Activated naive CD4-positive, alpha-beta T cell treated with Interleukin-2 at 50 U/mL for 16 hours (primary cell): ENCODE measurements at regions not wholly inside any gene's neighbourhood (a gene's known extent, or its start where the extent isn't known, plus 50 kb on each side); places are given as distances from the start of the nearest gene placed in this dataset.

Source experiments
- DNase-seq: peaks from one replicate; pipeline ENCODE4 v3.0.0-alpha.2; 2020

DNA sequence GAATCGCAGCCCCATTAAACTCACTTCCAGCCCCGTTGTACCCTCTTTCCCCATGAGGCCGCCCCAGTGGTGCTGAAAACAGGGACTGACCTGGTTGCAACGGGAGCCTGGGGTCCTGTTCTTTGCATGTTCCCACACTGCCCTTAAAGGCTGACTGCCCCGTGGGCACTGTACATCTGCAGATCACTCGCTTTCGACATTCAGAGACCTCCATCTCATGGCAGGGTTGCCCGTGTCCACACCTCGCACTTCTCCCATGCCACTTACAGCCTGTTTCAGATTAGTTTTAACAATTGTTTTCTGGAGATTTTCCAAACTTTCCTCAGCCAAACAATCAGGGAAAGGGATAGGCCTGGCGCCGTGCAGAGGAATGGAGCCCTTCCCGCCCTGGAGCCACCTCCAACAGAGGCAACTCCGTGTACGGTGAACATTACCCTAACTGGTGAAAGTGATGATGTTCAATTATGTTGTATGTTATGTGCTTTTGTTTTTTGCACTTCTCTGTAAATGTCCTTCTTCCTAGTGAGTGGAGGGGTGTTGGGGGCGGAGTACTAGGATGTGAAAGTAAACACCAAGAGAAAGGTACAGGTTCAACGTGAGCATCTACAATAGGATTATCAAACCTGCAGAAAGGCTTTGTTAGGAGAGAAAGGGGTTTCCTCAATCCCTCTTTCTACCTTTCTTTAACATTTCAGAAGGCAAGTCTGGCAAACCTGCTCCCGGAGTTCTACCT, 262.8 kb downstream of the FOXO1 start:
- no peak for DNase-seq

DNA sequence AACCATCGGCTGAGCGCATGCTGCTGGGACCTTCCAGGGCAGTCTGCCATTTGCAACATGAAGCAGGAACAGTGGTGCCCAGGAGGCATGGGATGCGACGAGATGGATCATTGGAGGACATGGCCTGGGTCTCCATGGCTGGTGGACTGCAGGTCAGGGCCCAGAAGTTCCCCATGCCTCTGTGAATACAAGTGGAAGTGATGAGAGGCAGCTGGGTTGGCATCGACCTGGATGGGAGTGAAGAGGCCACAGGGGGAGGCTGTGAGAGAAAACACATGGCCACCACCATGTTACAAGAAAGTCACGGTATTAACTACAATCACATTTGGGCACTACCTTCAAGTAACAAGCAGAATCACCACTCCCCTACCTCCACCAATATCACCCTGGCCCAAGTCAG, 262.0 kb downstream of the FOXO1 start:
- no peak for DNase-seq

GRCh38 chr13:40404967-40405716, 261.3 kb downstream of the FOXO1 start:
- no peak for DNase-seq

- no peak for DNase-seq
Observed at GRCh38 chr13:40406405-40407120, 259.9 kb downstream of the FOXO1 start.

DNA sequence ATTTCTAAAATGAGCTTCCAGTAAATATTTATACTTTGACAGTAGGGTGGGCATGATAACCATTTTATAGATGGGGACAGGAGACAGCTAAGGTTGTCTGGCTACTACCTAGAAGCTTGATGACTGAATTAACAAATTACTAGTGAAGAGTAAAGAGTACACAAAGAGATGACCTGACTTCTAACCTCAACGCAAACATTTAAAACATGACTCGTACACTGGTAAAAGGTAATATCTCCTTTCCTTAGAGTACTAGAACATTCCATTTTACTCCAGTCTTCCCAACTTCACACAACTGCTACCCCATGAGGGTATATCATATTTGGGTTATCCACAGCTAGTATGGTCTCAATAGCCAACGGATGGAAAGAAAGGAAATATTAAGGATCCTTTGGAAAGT, 258.9 kb downstream of the FOXO1 start:
- DNase-seq = no peak

- no peak for DNase-seq
Observed at GRCh38 chr13:40408602-40409001, 257.8 kb downstream of the FOXO1 start.

DNA sequence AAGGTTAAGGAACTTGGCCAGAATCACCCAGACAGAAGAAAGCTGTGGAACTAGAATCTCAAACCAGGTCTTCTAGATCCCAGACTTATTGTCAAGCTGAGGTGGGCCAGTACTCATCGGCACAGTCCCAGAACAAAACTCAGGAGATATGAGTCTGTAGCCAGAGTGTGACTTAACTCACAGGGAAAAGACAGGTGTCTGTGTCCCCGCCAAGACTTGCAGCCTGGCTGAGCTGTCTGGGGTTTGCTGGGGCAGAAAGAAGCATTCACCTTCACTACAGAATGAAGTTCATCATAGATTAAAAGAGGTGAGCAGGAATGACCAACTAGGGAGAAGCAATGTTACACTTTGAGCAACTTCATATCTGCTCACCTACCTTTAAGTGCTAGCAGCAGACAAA, 257.2 kb downstream of the FOXO1 start:
- no peak for DNase-seq

GRCh38 chr13:40410315-40410714, 256.1 kb downstream of the FOXO1 start:
- DNase-seq = no peak

GRCh38 chr13:40420160-40420740, 246.2 kb downstream of the FOXO1 start:
- DNase-seq = no peak

GRCh38 chr13:40422588-40423235, 243.7 kb downstream of the FOXO1 start:
- no peak for DNase-seq

DNA sequence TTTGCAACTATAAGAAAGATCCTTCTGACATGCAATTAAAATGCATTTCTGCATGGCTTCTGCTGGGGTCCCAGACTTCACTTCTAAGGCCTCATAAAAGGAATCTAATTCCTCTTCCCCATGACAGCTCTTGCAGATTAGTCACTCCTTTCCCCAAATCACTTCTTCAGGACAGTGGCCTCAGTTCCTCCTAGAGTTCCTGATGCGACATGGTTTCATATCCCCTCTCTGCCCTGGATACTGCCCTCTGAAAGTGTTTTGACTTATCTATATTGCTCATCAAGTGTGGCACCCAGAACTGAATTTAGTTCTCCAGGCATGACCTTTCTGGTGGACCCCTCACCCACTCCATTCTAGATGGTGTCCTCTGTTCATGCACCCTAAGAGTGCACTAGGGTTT, 238.1 kb downstream of the FOXO1 start:
- DNase-seq = no peak

GRCh38 chr13:40429706-40430545, 236.5 kb downstream of the FOXO1 start:
- DNase-seq = no peak

- no peak for DNase-seq
Observed at GRCh38 chr13:40432018-40432978, 234.1 kb downstream of the FOXO1 start.

DNA sequence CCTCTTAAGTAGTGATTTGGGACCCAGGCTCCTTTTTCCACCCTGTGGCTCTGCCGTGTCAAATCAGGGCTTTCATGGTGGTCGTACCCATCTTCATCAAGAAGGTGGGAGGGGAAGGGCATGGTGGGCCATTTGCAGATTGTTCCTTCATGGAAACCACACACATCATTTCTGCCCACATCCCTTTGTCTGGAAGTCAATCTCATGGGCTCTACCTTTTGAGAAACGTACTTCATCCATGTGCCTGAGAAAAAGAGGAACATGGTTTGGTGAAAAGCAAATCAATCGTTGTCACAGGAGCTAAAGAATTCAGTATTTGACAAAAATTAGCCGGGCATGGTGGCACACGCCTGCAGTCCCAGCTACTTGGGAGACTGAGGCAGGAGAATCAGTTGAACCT, 233.4 kb downstream of the FOXO1 start:
- no peak for DNase-seq

- DNase-seq = peak; percentile 37
Observed at GRCh38 chr13:40433577-40433976, 232.9 kb downstream of the FOXO1 start.

DNA sequence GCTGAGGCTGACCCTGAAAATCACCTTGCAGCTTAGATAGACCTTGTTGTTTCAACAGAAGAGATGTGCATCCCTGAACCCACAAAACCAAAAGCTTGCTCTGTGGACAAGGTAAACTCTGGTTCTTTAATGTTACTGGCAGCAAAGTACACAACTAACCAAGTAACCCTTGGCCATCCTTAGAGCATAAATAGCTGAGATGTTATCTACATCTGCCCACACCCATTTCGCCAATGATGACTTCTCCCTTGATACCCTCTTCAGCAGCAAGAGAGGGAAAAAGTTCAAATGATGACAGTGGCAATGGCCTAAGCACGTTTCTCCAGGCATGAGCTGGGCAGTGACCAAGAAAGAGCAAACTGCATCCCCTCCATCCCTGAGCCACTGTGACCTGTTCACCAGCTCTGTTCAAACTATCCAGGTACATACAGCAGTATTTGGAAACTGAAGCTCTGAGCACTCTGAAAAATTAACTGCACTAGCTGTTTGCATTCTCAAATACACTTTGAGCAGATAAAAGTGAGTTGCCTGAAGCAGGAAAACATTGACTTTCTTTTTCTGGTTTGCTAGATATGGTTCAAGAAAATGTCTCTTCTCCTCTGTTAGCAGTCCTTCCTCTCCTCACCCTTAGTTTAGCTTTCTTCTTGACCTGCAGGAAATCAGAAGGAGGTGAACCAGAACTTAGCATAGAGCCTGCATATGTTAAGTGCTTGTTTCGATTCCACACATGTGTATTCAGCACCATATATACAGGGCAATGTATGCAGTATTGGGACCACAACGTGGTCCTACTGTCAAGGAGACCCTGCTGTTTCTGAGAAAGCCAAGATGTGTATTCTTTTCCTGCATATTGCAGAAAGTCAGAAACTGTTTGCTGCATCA, 231.7 kb downstream of the FOXO1 start:
- DNase-seq = no peak

GRCh38 chr13:40438022-40438680, 228.3 kb downstream of the FOXO1 start:
- DNase-seq = no peak

DNA sequence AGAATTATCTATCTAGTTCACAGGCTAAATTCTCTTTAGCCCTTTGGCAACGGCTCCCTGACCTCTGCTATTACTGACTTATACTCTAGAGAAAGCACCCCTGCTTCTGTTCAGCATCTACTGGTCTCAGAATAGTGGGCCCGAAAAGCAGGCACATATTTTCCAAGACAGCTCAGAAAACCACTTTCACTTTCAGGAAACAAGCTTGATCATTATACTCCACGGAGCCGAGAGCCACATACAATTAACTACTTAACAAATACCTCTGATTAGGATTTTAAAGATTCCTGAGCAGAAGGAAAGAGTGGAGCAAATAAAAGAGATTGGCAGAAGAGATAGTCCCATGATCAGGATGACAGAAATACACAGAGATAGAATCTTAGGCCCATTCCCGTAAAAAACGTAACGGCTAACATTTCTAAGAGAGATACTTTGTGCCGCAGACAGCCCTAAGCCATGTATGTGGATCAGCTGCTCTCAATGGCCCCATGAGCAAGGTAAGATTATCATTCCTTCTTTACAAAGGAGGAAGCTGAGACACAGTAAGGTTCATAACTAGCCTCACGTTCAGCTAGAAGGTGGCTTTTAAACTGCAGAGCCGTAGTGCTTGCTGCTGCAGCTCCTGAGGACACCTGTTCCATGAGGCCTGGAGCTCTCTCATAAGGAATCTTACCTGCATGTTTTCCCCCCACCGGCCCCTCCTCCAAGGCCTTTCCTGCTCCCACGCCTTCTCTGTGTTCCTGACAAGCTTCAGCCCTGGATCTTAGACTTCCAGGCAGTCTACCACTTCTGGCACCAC, 227.2 kb downstream of the FOXO1 start:
- DNase-seq = peak; percentile 10
